ENCODE measurements at regions not wholly inside any gene's neighbourhood (a gene's known extent, or its start where the extent isn't known, plus 50 kb on each side); places are given as distances from the start of the nearest gene placed in this dataset.

DNA sequence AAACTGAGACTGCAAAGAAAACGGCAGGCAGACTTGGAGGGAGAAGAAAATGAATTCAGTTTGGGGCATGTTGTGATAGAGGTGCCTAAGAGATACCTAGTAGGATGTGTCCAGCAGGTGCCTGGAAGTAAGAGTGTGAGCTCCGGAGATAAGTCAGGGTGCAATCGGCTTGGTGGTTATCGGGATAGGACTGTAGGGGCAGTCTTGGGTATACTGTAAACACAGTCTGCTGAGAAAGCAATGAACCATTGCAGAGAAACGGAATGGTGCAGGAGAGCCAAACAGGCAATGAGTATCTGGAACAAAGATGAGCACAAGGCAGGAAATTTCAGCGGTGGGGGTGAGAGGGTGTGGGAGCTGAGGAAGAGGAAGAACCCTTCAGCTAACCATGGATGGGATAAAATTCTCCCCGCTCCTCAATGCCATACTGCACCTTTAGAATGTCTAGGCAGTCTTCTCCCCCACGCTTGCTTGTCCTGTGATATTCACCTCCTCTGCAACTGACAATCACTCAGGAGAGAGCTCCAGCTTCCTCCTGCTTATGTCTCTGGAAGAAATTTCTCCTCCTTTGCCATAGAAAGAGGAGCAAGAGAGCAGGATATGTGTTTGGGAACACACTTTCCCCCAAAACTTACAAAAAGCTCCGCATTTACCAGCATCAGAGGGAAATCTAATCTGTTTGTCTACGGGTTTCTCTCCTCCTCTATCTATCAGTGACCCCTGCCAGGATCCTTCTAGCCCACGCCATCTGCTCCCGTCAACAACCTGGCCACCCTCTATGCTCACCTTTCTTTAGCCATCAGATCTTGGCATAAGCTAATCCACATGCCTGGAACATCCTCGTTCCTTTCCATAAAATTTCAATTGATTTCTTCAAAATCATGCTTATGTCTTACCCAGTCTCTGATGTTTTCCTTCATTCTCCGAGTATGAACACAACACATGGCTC lies 381.7 kb upstream of the JARID2 start:
- Histone ChIP-seq H3K9me2 (ENCODE audit: insufficient read depth) (0 out of 2 replicates have a peak, but pooled peaks cover 3% of the 10 kb centered on the region), H2AFZ (no peak overlapping the region), H3K79me2 (replicated peaks; ENCODE audit: insufficient read depth) (no peaks in the 10 kb centered on the region), H3K4me2 (no peak overlapping the region), H3K27ac (ENCODE audit: low read depth) (no peak overlapping the region), H3K4me3 (no peak overlapping the region), H4K20me1 (replicated peaks; ENCODE audit: insufficient read depth) (no peaks in the 10 kb centered on the region), H3K36me3 (ENCODE audit: insufficient read depth) (no peaks in the 10 kb centered on the region), H3F3A (replicated peaks; ENCODE audit: low read depth) (0 out of 2 replicates have a peak, but pooled peaks cover 5% of the 10 kb centered on the region), H3K27me3 (ENCODE audit: insufficient read depth) (no peaks in the 10 kb centered on the region), H3K4me1 (ENCODE audit: insufficient read depth) (peaks cover 28% of the 10 kb centered on the region)
- peak overlapping the region; percentile 33 for H3K27ac Mint-ChIP-seq
- no peak overlapping the region for H3K4me3 Mint-ChIP-seq
- peaks cover 5% of the 10 kb centered on the region for H3K27me3 Mint-ChIP-seq (ENCODE audit: insufficient read depth, low read depth, poor library complexity)
- no peak for TF ChIP-seq ZNF331 (CRISPR knock-in tag; IDR thresholded peaks at IDR 0.05; ENCODE audit: low read depth)
- TF ChIP-seq CTCF (conservative IDR thresholded peaks at IDR 0.05; ENCODE audit: low read depth in 2 of 2), result peak; percentile 17 to 29; a peak in 3 of 4 replicates
- TF ChIP-seq EZH2 (IDR thresholded peaks at IDR 0.05; ENCODE audit: low read depth, unreplicated experiment), result no peak
- no peak for TF ChIP-seq EZH2phosphoT487 (IDR thresholded peaks at IDR 0.05; ENCODE audit: unreplicated experiment)
- H3K4me1 Mint-ChIP-seq, result peaks cover 34% of the 10 kb centered on the region
- peaks cover 2% of the 10 kb centered on the region; the same call in 1 of the 3 replicates for H3K36me3 Mint-ChIP-seq (ENCODE audit: low read depth)
- ATAC-seq, result peak; percentile 83
- DNase-seq (ENCODE audit: low spot score), result peak; percentile 62
- no peaks in the 10 kb centered on the region for H3K9me3 Mint-ChIP-seq

- Mint-ChIP-seq H3K4me3 (no peak overlapping the region), H3K27ac (peak overlapping the region; percentile 10), H3K27me3 (ENCODE audit: insufficient read depth, low read depth, poor library complexity) (peaks cover 5% of the 10 kb centered on the region), H3K4me1 (peaks cover 42% of the 10 kb centered on the region), H3K9me3 (no peaks in the 10 kb centered on the region), H3K36me3 (ENCODE audit: low read depth) (no peaks in the 10 kb centered on the region)
- Histone ChIP-seq H3K79me2 (replicated peaks; ENCODE audit: insufficient read depth) (no peaks in the 10 kb centered on the region), H3K4me2 (no peak overlapping the region), H3K36me3 (ENCODE audit: insufficient read depth) (no peaks in the 10 kb centered on the region), H4K20me1 (replicated peaks; ENCODE audit: insufficient read depth) (no peaks in the 10 kb centered on the region), H2AFZ (no peak overlapping the region), H3K9me2 (ENCODE audit: insufficient read depth) (0 out of 2 replicates have a peak, but pooled peaks cover 5% of the 10 kb centered on the region), H3K4me1 (ENCODE audit: insufficient read depth) (peaks cover 28% of the 10 kb centered on the region), H3K27me3 (ENCODE audit: insufficient read depth) (no peaks in the 10 kb centered on the region), H3K4me3 (no peak overlapping the region), H3K27ac (ENCODE audit: low read depth) (no peak overlapping the region), H3F3A (replicated peaks; ENCODE audit: low read depth) (0 out of 2 replicates have a peak, but pooled peaks cover 5% of the 10 kb centered on the region)
- DNase-seq (ENCODE audit: low spot score) (no peak), ATAC-seq (no peak)
- TF ChIP-seq JUNB (IDR thresholded peaks at IDR 0.05; ENCODE audit: unreplicated experiment) (no peak), POLR2AphosphoS5 (IDR thresholded peaks at IDR 0.05; ENCODE audit: low read depth) (no peak), NANOG (IDR thresholded peaks at IDR 0.05; ENCODE audit: borderline replicate concordance) (no peak), ZNF331 (CRISPR knock-in tag; IDR thresholded peaks at IDR 0.05; ENCODE audit: low read depth) (no peak), ZNF114 (CRISPR knock-in tag; IDR thresholded peaks at IDR 0.05) (no peak), CREB1 (CRISPR knock-in tag; IDR thresholded peaks at IDR 0.05; ENCODE audit: low read depth) (no peak)
- TF ChIP-seq, protein P1, sequence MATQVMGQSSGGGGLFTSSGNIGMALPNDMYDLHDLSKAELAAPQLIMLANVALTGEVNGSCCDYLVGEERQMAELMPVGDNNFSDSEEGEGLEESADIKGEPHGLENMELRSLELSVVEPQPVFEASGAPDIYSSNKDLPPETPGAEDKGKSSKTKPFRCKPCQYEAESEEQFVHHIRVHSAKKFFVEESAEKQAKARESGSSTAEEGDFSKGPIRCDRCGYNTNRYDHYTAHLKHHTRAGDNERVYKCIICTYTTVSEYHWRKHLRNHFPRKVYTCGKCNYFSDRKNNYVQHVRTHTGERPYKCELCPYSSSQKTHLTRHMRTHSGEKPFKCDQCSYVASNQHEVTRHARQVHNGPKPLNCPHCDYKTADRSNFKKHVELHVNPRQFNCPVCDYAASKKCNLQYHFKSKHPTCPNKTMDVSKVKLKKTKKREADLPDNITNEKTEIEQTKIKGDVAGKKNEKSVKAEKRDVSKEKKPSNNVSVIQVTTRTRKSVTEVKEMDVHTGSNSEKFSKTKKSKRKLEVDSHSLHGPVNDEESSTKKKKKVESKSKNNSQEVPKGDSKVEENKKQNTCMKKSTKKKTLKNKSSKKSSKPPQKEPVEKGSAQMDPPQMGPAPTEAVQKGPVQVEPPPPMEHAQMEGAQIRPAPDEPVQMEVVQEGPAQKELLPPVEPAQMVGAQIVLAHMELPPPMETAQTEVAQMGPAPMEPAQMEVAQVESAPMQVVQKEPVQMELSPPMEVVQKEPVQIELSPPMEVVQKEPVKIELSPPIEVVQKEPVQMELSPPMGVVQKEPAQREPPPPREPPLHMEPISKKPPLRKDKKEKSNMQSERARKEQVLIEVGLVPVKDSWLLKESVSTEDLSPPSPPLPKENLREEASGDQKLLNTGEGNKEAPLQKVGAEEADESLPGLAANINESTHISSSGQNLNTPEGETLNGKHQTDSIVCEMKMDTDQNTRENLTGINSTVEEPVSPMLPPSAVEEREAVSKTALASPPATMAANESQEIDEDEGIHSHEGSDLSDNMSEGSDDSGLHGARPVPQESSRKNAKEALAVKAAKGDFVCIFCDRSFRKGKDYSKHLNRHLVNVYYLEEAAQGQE (IDR thresholded peaks at IDR 0.05; ENCODE audit: unreplicated experiment), result no peak
- TF ChIP-seq, protein P2, sequence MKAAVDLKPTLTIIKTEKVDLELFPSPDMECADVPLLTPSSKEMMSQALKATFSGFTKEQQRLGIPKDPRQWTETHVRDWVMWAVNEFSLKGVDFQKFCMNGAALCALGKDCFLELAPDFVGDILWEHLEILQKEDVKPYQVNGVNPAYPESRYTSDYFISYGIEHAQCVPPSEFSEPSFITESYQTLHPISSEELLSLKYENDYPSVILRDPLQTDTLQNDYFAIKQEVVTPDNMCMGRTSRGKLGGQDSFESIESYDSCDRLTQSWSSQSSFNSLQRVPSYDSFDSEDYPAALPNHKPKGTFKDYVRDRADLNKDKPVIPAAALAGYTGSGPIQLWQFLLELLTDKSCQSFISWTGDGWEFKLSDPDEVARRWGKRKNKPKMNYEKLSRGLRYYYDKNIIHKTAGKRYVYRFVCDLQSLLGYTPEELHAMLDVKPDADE (IDR thresholded peaks at IDR 0.05), result no peak
Observed at GRCh38 chr6:14865531-14866100, 380.3 kb upstream of the JARID2 start.
